ENCODE measurements at regions not wholly inside any gene's neighbourhood (a gene's known extent, or its start where the extent isn't known, plus 50 kb on each side); places are given as distances from the start of the nearest gene placed in this dataset.
"Not testable (repeated sequence)": the region's sequence is repeated elsewhere in the genome, so short reads cannot be mapped to it uniquely, and the experiment has no call there.

DNA sequence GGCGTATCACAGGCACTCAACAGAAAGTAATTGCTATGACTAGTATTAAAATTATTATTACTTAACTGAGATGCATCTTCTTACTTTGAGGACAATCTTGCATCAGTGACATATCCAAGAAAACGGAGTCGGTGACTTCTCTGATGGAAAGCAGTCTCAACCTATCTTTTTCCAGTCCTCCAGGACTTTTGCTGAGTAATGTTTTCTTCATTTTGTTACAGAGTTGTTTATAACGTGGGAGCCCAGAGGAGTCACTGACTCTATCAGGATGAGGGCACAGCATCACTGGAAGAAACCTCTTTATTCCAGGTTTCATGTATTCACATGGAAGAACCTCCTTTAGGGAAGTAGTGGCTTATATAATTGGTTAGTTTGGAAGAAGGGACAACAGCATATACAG, 51.5 kb upstream of the MELK start:
- DNase-seq (ENCODE audit: low read depth), result no peak

DNA sequence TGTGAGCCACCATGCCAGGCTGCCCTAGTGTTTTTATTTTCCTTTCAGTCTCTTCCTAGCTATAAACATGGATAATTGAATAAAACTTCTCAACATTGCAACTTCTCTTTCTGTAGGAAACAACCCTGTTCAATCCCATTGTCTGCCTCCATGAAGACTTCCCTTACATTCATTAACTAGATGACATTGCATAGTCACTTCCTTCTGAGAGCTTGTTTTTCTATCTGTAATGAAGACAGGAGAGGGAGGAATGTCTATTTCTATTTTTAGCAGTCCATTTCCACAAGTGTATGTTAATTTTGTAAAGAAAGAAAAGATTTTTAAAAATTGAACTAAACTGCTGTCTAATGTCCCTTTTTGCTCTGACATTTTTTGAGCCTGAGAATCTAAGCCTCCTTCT, 55.6 kb upstream of the MELK start:
- no peak for DNase-seq (ENCODE audit: low read depth)

DNA sequence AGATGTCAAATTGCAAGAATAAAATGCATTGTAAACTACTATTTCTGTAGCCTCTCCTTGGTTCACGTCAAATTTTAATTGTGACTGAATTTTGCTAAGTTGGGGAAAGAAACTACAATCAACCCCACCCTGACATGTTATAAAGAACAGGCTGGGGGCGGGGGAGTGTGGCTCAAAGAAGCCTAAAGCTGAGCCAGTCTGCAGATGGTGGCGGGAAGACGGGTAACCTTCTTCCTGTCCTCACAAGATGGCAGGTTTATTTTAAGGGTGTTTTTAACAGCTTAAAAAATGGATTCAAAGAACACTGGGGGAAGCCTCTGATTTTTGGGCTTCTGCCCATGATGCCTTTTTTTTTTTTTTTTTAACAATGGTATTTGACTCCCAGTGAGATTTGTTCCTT, 68.5 kb upstream of the MELK start:
- no peak for DNase-seq (ENCODE audit: low read depth)

DNA sequence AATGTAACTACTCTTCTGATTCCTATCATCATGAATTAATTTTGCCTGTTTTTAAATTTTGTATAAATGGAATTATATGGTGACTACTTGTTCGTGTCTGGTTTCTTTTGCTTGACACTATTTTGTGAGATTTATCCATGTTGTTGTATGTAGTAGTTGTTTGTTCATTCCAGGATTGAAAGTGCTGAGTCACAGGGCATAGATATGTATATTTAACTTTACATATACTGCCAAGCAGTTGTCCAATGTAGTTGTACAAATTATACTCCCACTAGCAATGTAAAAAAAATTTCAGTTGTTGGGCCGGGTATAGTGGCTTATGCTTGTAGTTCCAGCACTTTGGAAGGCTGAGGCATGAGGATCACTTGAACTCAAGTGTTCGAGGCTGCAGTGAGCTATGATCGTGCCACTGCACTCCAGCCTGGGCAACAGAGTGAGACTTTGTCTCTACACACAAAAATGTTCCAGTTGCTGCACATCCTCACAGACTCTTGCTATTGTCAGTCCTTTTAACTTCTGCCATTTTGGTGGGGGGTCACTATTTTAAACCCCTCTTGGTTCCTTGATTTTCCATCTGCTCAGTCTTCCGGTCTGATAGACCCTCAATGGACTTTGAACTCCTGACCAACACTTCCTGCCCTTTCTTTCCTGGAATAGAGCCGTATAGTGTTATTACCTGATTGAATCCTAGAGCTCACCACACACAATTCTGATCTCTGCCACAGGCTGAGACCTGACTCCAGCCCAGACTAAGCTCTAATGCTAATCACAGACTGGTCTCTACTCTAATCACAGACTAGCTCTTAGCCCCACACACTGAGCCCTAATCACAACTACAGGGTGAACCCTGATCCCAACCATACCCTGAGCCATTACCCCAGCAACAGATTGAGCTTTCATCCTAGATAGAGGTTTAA, 69.3 kb upstream of the MELK start:
- no peak for DNase-seq (ENCODE audit: low read depth)

DNA sequence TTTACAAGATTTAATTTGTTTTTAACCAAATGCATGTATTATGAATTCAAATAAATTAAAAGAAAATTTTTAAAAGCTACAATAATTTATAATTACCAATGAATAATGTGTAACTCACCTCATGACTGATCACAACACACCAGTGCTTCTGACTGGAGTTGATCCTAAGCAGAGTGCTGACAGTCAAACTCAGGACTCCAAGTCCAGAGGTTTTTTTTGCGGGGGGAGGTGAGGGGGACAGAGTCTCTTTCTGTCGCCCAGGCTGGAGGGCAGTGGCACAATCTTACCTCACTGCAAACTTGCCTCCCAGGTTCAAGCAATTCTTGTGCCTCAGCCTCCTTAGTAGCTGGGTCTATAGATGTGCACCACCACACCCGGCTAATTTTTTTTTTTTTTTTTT, 71.0 kb upstream of the MELK start:
- DNase-seq (ENCODE audit: low read depth), result no peak

DNA sequence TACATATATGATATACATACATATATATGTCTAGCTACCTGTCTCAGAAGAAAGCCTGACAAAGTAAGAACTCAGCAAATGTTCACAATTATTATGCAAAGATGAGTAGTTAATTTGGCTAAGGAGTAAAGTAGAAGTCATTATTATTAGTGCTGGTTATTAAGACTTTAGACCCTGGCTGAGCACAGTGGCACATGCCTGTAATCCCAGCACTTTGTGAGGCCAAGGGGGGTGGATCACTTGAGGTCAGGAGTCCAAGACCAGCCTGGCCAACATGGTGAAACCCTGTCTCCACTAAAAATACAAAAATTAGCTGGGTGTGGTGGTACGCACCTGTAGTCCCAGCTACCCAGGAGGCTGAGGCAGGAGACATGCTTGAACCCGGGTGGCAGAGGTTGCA, 71.8 kb upstream of the MELK start:
- DNase-seq (ENCODE audit: low read depth), result not testable (repeated sequence)

DNA sequence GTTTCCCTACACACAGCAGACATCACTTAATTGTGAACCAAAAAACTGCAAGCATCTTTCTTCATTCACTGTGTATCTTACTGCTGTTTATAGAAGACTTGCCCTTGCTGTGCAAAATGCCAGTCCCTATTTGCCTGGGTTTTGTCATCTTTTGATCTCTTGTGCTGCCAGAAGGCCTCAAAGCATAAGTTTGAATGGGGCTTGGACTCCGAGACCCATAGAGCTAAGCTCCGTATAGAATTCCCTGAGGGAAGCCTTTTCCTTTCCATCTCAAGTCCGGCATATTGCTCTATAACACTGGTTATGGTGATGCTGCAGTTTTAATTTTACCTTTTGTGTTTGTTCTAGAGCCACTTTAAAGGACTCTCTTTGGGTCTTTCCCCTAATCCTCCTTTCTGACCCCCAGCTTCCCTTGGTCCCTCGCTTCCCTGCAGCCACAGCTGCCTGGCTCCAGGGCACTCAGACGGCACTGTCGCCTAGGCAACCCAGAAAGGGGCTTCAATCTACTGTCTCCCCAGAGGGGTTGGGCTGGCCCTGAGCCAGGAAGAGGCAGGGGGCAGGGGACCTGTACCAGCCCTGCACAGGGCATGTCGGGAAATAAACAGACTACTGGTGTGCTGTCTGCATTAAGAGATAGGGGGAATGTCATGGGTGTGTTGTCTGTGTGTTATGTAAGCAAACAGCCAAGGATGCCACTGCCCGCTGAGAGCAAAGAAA, 73.4 kb upstream of the MELK start:
- no peak for DNase-seq (ENCODE audit: low read depth)

DNA sequence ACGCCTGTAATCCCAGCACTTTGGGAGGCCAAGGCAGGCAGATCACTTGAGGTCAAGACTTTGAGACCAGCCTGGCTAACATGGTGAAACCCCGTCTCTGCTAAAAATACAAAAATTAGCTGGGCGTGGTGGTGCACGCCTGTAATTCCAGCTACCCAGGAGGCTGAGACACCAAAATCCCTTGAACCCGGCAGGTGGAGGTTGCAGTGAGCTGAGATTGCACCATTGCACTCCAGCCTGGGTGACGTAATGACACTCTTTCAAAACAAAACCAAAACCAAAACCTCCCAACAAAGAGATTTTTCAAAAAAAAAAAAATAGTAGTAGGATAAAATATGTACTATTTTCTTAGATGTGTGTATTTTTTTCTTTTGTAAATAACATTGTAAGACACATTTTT, 79.1 kb upstream of the MELK start:
- DNase-seq (ENCODE audit: low read depth), result peak; percentile 16

DNA sequence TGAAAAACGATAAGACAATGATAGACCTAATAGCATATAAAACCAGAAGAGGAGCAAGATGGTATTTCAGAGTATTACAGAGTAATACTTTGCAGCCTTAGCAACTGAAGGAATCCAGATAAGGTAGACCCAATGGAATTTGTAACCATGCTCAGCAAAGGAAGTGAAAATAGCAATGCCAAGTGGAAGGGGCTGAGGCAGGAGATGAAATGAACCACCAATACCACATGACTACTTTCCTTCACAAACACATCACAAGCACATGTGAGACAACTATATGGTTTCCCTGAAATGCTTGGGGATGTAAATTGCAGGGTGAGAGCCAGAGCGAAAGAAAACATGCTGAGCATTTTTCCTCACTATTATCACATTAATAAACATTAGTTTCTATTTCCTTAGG, 79.8 kb upstream of the MELK start:
- no peak for DNase-seq (ENCODE audit: low read depth)

DNA sequence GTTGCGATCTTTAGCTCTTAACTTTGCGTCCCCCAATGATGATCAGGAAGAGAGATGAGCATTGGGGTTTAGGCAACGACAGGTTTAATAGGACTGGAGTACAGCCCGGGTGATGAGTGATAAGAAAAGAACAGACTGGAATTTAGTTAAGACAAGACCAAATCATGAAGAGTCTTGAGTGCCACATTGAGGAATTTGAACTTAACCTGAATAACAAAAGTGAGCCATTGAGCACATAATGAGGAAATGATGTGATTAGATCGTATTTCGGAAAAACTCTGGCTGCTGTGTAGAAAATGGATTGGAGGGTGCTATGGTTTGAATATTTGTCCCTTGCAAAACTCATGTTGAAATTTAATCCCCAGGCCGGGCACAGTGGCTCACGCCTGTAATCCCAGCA, 83.2 kb upstream of the MELK start:
- no peak for DNase-seq (ENCODE audit: low read depth)

DNA sequence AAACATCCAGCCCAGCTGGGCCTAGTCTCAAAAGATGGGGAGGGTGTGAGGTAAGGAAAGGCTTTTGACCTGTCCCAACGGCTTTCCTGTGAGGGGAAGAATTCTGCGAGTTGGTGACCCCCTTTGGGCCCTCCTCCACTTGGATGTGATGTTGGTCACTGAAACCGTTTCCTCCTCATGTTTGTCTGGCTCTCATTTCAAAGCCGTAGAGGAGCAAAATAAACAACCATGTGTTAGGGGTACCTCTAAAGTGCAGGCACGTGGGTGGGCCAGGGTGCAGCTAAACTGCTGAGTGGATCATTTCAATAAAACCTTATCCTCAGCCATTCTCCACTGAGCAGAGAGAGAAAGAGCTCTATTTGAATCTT, 84.3 kb upstream of the MELK start:
- DNase-seq (ENCODE audit: low read depth), result no peak

DNA sequence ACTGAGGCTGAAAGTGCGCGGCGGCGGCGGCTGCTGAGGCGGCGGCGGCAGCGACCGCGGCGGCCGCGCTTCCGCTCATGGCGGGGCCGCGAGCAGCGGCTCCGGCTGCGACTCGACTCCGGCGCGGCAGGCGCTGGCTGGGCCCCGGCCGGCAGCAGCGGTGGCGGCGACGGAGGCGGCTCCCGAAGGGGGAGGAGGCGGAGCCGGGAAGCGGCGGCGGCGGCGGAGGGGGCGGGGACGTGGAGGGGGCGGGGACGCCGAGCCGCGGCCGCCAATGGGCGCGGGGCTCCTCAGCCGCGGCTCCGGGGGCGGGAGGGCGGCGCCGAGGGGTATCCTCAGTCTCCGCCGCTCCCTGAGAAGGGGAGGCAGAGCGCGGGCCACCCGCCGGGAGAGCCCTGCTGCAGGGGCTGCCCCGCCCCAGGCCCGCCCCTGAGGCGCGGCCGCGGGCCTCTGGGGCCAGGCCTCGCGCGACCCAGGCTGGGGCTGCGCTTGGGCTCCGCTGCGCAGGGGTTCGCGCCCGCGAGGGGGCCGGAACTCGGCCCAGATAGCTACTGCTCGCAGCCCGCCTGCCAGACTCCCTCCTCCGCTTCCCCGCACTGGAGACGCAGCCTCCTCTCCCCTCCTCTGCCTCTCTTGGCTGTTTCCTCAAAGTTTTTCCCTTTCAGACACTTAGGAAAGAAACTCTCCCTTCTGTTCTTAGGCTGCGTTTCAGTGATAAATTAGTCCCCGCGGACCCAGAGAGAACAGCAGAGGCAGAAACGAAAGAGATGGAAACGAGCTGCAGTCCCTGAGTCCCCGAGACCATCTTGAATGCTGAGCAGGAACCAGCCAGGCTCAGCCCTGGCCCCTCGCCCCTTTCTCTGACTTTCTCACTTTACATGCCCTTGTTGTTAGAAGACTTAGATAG, 85.0 kb upstream of the MELK start:
- DNase-seq (ENCODE audit: low read depth), result peak; percentile 84

DNA sequence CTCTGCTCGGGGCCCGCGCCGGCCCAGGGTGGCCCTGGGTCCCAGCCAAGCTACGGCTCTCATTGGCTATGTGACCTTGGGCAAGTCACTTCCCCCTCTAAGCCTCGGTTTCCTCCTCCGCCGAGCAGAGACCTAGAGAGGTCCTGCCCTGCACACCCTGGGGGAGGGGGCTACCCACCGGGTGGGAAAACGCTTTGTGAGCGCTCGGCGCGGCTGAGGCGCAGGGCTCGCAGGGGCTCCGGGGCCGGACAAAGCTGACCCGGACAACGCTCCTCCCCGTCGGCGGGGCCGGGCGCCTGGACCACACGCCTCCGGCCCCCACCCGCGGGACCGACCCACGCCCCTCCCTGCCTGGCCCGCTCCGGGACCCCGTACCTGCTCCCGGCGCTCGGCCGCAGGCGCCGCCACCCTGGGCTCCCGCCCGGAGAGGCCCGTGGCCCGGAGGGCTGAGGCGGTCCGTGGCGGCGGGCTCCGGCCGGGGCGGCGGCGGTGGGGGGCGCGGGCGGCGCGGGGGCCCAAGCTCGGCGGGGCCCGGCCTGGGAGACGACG, 85.7 kb upstream of the MELK start:
- DNase-seq (ENCODE audit: low read depth), result no peak

DNA sequence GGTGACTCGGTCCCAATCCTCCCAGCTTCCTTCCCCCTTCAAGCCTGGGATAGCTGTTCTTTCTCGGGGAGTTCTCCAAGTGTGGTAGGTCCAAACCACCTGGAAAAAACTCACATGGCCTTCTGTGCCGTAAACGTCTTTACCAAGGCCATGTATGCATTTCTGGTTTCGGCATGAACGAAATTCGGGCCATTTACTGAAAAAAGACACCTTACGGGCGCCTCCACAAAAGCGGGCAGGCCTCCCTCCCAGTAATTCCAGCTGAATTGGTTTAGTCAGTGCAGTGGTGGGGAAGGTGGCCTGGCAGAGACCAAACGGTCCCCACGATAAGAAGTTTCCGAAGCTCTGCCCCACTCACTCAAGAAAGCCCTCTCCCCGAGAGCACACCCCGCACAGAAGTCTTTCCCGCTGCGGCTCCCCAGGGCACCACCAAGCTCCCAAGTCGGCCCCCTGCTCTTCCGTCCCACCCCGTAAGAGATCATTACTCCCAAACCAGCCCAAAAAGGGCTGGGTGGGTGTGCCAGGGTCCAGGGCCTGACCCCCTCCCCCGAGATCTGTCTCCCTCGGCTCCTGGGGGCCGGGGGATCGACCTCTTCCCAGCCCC, 86.3 kb upstream of the MELK start:
- DNase-seq (ENCODE audit: low read depth), result no peak

DNA sequence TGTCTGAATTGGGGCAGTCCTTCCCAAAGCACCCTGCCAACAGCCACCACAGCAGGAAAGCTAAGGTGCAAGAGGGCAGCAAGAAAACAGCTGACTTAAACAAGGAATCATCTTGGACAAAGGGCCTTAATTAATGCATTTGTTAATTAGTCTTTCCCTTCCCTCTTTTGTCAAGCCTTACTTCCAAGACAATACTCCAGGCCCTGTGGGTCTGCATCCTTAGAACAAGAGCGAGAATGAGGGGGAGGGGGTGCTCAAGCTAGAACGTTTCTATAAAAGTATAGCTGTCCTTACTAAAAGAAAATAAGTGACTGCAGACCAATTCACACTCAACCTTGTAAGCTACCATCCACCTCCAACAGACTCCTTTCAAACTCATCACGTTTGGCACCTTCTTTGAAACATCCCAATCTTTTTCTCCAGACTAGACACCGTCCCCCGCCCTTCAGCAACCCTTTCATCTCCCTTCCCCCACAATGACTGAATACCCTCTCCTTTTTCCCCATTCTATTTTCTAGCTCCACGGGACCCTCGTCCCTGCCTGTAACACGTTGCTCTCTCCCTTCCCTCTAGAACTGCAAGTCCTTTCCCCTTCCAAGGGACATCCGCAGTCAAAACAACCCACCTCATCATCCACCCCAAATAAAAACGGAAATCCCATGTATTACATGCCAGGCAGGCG, 85.7 kb upstream of the RNF38 start:
- no peak for DNase-seq (ENCODE audit: low read depth)

DNA sequence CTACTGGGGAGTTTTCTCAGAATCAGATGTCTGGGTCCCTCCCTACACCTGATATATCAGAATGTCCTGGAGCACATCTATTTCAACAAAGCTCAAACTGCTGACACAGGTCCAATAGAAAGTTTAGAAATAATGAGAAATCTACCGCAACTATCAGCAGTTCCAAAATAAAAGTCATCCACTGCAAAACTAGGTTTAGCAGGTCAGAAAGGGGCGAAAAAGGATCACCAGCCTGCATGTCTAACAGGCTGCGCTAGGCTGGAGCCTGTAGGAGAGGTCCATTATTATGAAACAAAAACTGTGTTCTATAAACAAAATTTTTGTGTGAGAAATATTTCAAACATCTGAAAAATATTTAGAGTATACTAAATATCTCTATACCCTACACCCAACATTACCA, 84.1 kb upstream of the RNF38 start:
- DNase-seq (ENCODE audit: low read depth), result no peak

DNA sequence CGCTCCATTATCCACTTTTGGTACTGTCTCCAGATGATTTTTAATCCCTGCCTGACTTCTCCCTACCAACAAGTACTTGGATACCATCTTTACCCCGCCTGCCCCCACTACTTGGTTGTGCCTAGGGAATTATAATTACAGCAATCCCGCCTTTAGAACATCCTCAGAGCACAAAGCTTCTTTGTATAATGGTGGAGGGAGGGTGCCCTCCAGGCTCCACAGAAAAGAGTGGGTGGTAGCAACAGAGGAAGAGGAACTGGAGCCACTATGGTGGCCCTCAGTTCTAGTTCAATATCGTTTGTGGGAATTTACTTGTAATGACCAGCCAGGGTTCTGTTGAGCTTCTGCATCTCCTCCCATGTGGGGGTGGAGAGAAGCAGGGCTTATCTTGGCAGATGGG, 79.0 kb upstream of the RNF38 start:
- no peak for DNase-seq (ENCODE audit: low read depth)

DNA sequence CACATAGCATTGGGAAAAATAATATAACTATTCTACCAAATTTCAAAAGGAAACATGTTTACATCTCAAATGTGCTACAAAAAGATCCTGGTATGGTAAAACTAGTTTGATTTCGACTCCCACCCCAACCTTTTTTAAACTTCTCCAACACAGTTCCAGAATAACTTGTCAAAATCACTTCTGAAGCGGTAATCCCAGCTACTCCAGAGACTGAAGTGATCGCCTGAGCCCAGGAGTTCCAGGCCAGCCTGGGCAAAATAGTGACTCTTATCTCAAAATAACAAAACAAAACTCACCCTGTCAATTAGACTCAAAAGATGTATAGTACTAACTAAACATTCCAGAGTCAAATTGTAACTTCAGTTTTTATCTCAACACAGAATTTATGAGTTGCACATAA, 71.3 kb upstream of the RNF38 start:
- no peak for DNase-seq (ENCODE audit: low read depth)

DNA sequence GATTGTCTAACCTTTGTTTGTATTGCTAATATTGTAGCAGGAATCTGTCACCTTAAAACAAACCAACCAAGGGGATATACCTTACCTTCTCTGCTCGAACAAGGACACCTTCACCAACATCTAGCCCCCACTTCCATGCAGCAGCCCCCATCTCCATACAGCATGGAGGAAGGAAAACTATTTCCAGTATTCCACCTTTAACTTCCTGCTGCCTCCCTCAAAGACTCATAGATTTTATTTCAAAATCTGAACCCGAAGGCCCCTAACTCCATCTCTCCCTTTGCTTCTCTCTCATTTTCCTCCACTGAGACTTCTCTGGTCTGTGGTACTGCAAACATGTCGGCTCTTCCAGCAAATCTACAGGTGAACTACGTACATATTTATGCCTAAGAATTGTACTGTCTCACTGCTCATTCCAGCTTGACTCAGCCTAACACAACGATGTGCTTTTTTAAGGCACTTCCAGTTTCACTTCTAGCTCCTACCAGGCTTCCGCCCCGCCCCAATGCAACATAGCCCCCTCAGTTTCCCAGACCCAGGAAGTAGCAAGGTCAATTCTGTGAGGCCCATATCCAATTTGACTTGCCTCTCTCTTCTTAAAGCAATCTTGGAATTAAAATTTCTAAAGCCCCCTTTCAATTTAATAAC, 70.7 kb upstream of the RNF38 start:
- peak; percentile 33 for DNase-seq (ENCODE audit: low read depth)

DNA sequence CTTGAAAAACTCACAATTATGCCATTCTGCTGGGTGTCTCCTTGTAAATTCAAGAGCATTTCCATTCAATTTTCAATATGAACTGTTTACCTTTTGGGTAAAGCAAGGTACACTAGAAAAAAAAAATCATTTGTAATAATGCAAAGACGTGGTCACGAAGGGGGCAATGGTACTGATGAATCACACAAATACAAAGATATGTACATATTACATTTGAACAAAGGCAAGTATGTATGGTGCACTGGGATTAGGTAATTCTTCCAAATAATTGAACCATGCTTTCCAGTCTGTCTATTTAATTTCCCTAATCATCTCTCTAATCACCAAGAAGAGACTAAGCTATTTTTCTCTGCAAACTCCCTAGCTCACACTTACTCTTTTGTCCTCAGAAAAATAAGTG, 63.4 kb upstream of the RNF38 start:
- DNase-seq (ENCODE audit: low read depth), result no peak

DNA sequence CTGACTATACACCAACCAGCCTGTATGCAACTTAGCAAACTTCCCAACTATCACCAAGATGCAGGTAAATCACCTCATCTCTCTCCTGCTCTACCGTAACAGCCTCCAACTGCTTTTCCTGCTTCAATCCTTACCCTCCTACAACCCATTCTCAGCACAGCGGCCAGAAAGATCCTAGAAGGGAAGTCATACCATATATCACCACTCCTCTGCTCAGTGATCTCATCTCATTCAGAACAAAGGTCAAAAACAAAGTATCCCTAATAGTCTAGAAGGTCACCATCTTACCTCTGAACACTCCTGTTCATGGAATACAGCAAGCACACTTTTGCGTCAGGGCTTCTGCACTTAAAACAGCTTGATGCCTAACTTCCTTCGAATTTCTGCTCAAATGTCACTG, 62.2 kb upstream of the RNF38 start:
- no peak for DNase-seq (ENCODE audit: low read depth)

All from T follicular helper cell (primary cell).